ENCODE measurements at regions not wholly inside any gene's neighbourhood (a gene's known extent, or its start where the extent isn't known, plus 50 kb on each side); places are given as distances from the start of the nearest gene placed in this dataset.
A peak's percentile ranks its signal among the peaks of the same experiment; 100 is the strongest.
"Not testable (repeated sequence)": the region's sequence is repeated elsewhere in the genome, so short reads cannot be mapped to it uniquely, and the experiment has no call there.

DNA sequence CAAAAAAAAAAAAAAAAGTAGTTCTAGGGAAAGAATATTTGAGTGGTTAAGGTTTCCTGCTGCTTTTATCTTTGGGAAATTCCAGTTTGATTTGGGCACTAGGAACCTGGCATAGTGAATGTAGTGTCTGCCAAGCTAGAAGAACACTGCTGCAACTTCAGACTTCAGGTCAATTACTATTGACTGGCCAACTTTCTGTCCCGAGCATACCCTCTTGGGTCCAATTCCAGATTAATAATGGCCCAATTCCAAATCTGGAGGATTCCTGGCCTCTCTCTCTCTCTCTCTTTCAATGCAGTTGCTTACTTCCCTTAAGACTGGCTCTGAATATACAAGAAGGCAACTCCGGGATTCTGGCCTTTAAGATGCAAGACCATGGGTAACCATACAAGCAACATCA is 74.9 kb downstream of the ANKEF1 start:
- DNase-seq (no peak), ATAC-seq (no peak)
- intact Hi-C loops (cut with DNase I, micrococcal nuclease), result no loop called here
- Mint-ChIP-seq H3K27ac (no peak overlapping the region), H3K4me1 (peaks cover 1% of the 10 kb centered on the region), H3K36me3 (ENCODE audit: low read depth) (no peaks in the 10 kb centered on the region), H3K27me3 (no peaks in the 10 kb centered on the region), H3K9me3 (ENCODE audit: low read depth) (no peaks in the 10 kb centered on the region), H3K4me3 (no peak overlapping the region)
- POLR2A ChIA-PET, result no interaction called here
- CTCF ChIA-PET, result no interaction called here

DNA sequence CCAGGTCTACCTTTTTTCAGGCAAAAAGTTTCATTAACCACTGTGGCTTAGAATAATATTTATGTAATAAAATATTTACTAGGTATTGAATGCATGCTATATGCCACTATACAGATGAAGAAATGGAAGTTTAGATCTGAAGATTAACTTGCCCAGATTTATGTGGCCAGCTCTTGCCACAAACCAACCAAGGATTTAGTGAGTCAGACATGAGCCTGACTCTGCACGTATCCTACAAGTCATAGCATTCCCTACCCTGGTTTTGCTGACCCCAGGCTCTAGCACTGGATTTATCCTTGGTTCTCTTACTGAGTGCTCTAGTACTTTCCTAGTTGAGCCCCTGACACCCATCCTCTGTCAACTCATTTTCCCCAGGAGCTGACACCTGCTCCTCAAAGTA is 75.4 kb downstream of the ANKEF1 start:
- CTCF ChIA-PET, result no interaction called here
- Mint-ChIP-seq H3K27me3 (no peaks in the 10 kb centered on the region), H3K36me3 (ENCODE audit: low read depth) (no peaks in the 10 kb centered on the region), H3K4me3 (no peak overlapping the region), H3K9me3 (ENCODE audit: low read depth) (no peaks in the 10 kb centered on the region), H3K4me1 (peaks cover 6% of the 10 kb centered on the region), H3K27ac (no peak overlapping the region)
- POLR2A ChIA-PET, result no interaction called here
- DNase-seq (no peak), ATAC-seq (no peak)
- intact Hi-C loops (cut with DNase I, micrococcal nuclease), result no loop called here

DNA sequence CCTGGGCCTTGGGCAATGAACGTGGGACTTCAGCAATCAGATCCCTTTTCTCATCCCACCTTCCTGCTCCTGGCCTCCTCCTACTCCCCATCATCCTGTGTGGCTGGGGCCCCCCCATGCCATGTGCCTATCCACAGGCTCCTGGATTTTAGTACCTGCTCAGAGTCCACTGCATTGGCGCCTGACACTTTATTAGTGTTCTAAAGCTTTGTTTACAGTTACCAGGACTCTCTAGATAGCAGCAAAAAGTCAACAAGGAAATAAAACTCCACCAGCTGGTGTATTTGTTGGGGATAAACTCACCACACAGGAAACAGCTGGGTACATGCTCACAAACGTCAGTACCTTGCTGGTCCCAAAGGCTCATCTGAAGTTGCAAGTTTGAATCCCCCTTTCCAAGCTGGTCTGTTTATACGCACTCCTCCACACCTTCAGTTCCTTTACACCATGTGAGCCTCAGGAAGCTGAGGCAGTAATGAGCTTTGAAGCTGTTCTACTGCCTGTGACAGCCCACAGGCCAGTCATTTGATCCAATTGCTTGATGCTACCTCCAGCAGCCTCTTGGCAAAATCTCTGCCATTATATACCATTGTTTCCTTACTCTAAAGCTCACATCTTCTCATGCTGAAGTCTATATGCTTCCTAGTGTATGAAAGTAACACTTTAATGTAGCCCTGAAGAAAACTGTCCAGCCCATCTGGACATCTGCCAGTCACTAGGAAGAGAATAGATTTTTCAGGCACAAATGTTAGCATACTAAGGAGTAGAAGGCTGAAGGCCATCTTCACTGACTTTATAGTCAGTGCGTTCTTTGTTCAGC is 76.6 kb downstream of the ANKEF1 start:
- ChIA-PET POLR2A (no interaction called here), CTCF (interaction anchor here (0.5 to 1.2 kb wide), 4 partner anchors 19 to 1095 kb away, joined by 3 read pairs; no protein-coding TSS in a partner anchor)
- H3K27ac Mint-ChIP-seq, result no peak overlapping the region
- peaks cover 12% of the 10 kb centered on the region for H3K4me1 Mint-ChIP-seq
- intact Hi-C loops (cut with DNase I, micrococcal nuclease), result no loop called here
- H3K36me3 Mint-ChIP-seq (ENCODE audit: low read depth), result no peaks in the 10 kb centered on the region
- ATAC-seq (no peak), DNase-seq (no peak)
- H3K9me3 Mint-ChIP-seq (ENCODE audit: low read depth), result no peaks in the 10 kb centered on the region
- no peaks in the 10 kb centered on the region for H3K27me3 Mint-ChIP-seq
- no peak overlapping the region for H3K4me3 Mint-ChIP-seq

DNA sequence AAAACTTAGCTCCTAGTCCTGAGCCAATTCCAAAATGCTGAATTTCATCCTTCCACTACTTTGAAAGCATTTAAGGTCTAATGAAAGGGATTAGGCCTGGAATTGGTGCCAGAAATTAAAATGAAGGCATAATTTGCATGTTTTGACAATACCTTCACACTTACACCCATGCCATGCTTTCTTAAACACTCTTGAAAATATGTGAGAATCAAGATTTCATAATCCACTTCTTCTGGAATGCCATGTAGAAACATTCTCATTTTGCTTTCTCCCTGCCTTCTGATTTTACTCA is 77.1 kb downstream of the ANKEF1 start:
- ChIA-PET CTCF (interaction anchor here (0.5 to 1.2 kb wide), 4 partner anchors 20 to 1095 kb away, joined by 3 read pairs; no protein-coding TSS in a partner anchor), POLR2A (no interaction called here)
- intact Hi-C loops (cut with DNase I, micrococcal nuclease), result no loop called here
- H3K4me1 Mint-ChIP-seq, result peaks cover 12% of the 10 kb centered on the region
- no peaks in the 10 kb centered on the region for H3K27me3 Mint-ChIP-seq
- no peak for ATAC-seq
- no peak for DNase-seq
- no peak overlapping the region for H3K27ac Mint-ChIP-seq
- no peak overlapping the region for H3K4me3 Mint-ChIP-seq
- no peaks in the 10 kb centered on the region for H3K9me3 Mint-ChIP-seq (ENCODE audit: low read depth)
- no peaks in the 10 kb centered on the region for H3K36me3 Mint-ChIP-seq (ENCODE audit: low read depth)

- Mint-ChIP-seq H3K27me3 (no peaks in the 10 kb centered on the region), H3K27ac (no peak overlapping the region), H3K36me3 (ENCODE audit: low read depth) (no peaks in the 10 kb centered on the region), H3K4me1 (peaks cover 12% of the 10 kb centered on the region), H3K9me3 (ENCODE audit: low read depth) (no peaks in the 10 kb centered on the region), H3K4me3 (no peak overlapping the region)
- ChIA-PET POLR2A (no interaction called here), CTCF (interaction anchor here (0.7 to 1.1 kb wide), 3 partner anchors 8 to 132 kb away, joined by 3 to 5 read pairs (median 4); no protein-coding TSS in a partner anchor)
- intact Hi-C loops (cut with DNase I, micrococcal nuclease), result no loop called here
- no peak for ATAC-seq
- DNase-seq, result no peak
These were observed 79.0 kb downstream of the ANKEF1 start for GRCh38 chr20:10113746-10114145.

- DNase-seq (no peak), ATAC-seq (no peak)
- H3K9me3 Mint-ChIP-seq (ENCODE audit: low read depth), result no peaks in the 10 kb centered on the region
- CTCF ChIA-PET, result interaction anchor here (1.0 to 1.5 kb wide), 3 partner anchors 9 to 24 kb away, joined by 4 to 5 read pairs (median 4); no protein-coding TSS in a partner anchor
- H3K27me3 Mint-ChIP-seq, result no peaks in the 10 kb centered on the region
- no peaks in the 10 kb centered on the region for H3K36me3 Mint-ChIP-seq (ENCODE audit: low read depth)
- no peak overlapping the region for H3K27ac Mint-ChIP-seq
- intact Hi-C loops (cut with DNase I, micrococcal nuclease), result no loop called here
- no peak overlapping the region for H3K4me3 Mint-ChIP-seq
- POLR2A ChIA-PET, result interaction anchor here (0.8 kb wide), 1 partner anchor 13 kb away, joined by 3 read pairs; no protein-coding TSS in a partner anchor
- peaks cover 12% of the 10 kb centered on the region for H3K4me1 Mint-ChIP-seq
These were observed 79.8 kb downstream of the ANKEF1 start for GRCh38 chr20:10114598-10114997.

DNA sequence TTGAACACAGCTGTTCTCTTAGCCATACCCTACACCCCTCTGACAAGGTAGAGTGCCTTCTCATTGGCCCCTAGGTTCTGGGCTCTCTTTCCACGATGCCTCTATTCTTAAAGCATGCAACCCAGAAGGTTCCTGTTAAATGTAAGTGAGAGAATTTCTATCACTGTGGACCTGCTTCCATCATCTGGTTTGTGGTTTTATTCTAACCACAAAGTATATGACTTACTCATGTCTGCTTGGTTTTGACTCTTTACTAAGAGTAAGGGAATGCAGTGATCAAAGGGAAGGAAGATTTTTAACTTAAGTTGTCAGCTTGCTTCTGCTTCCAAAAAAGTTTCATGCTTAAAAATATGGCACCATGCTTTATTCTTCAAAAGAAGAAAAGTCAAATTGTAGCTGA is 80.2 kb downstream of the ANKEF1 start:
- intact Hi-C loops (cut with DNase I, micrococcal nuclease), result no loop called here
- no peak overlapping the region for H3K27ac Mint-ChIP-seq
- ChIA-PET POLR2A (interaction anchor here (0.8 kb wide), 1 partner anchor 13 kb away, joined by 3 read pairs; no protein-coding TSS in a partner anchor), CTCF (interaction anchor here (1.1 to 1.5 kb wide), 2 partner anchors 15 to 24 kb away, joined by 4 read pairs; no protein-coding TSS in a partner anchor)
- H3K4me1 Mint-ChIP-seq, result peaks cover 12% of the 10 kb centered on the region
- DNase-seq (no peak), ATAC-seq (peak; percentile 68)
- no peaks in the 10 kb centered on the region for H3K9me3 Mint-ChIP-seq (ENCODE audit: low read depth)
- H3K27me3 Mint-ChIP-seq, result no peaks in the 10 kb centered on the region
- H3K36me3 Mint-ChIP-seq (ENCODE audit: low read depth), result no peaks in the 10 kb centered on the region
- no peak overlapping the region for H3K4me3 Mint-ChIP-seq

DNA sequence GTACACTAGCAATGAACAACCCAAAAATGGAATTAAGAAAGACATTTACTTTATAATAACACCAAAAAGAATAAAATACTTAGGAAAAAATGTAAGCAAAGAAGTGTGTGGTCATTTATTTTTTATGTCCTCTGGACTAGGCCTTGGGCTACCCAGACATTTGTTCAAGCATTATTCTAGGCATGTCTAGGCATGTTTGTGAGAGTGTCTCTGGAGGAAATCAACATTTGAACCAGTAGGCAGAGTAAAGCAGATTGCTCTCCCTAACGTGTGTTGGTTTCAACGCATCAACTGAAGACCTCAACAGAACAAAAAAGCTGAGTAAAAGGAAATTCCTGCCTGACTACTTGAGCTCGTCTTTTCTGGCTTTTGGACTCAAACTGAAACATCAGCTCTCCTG is 84.5 kb downstream of the ANKEF1 start:
- H3K36me3 Mint-ChIP-seq (ENCODE audit: low read depth), result no peaks in the 10 kb centered on the region
- H3K27ac Mint-ChIP-seq, result no peak overlapping the region
- no peak for ATAC-seq
- POLR2A ChIA-PET, result no interaction called here
- H3K9me3 Mint-ChIP-seq (ENCODE audit: low read depth), result peaks cover 6% of the 10 kb centered on the region
- peaks cover 12% of the 10 kb centered on the region for H3K4me1 Mint-ChIP-seq
- intact Hi-C loops (cut with DNase I, micrococcal nuclease), result loop anchor here in 1 of 2 experiments (2.0 kb wide), 1 partner anchor 47 kb away; no protein-coding TSS in a partner anchor
- CTCF ChIA-PET, result interaction anchor here (1.4 kb wide), 1 partner anchor 29 kb away, joined by 4 read pairs; no protein-coding TSS in a partner anchor
- no peak overlapping the region for H3K4me3 Mint-ChIP-seq
- peaks cover 5% of the 10 kb centered on the region for H3K27me3 Mint-ChIP-seq
- DNase-seq, result no peak

GRCh38 chr20:10124883-10125282 is 90.1 kb downstream of the ANKEF1 start:
- H3K36me3 Mint-ChIP-seq (ENCODE audit: low read depth); intact Hi-C loops (cut with DNase I, micrococcal nuclease): not testable (repeated sequence)
- peaks cover 10% of the 10 kb centered on the region for H3K27me3 Mint-ChIP-seq

GRCh38 chr20:10125757-10126156 is 91.0 kb downstream of the ANKEF1 start:
- H3K4me1 Mint-ChIP-seq, result no peaks in the 10 kb centered on the region
- H3K4me3 Mint-ChIP-seq, result no peak overlapping the region
- peaks cover 7% of the 10 kb centered on the region for H3K27me3 Mint-ChIP-seq
- DNase-seq (no peak), ATAC-seq (no peak)
- no peak overlapping the region for H3K27ac Mint-ChIP-seq
- peaks cover 3% of the 10 kb centered on the region for H3K36me3 Mint-ChIP-seq (ENCODE audit: low read depth)
- intact Hi-C loops (cut with DNase I, micrococcal nuclease), result no loop called here
- H3K9me3 Mint-ChIP-seq (ENCODE audit: low read depth), result peaks cover 21% of the 10 kb centered on the region
- POLR2A ChIA-PET, result no interaction called here
- CTCF ChIA-PET, result interaction anchor here (1.6 kb wide), 1 partner anchor 14 kb away, joined by 3 read pairs; no protein-coding TSS in a partner anchor

More at GRCh38 chr20:10124883-10125282, 90.1 kb downstream of the ANKEF1 start:
- H3K9me3 Mint-ChIP-seq (ENCODE audit: low read depth), result peaks cover 21% of the 10 kb centered on the region
- H3K4me3 Mint-ChIP-seq, DNase-seq, H3K27ac Mint-ChIP-seq, ATAC-seq, H3K4me1 Mint-ChIP-seq, POLR2A ChIA-PET: not testable (repeated sequence)
- CTCF ChIA-PET, result interaction anchor here (1.6 kb wide), 1 partner anchor 15 kb away, joined by 3 read pairs; no protein-coding TSS in a partner anchor

- ChIA-PET CTCF (interaction anchor here (0.7 to 0.8 kb wide), 2 partner anchors 15 to 120 kb away, joined by 3 to 4 read pairs; no protein-coding TSS in a partner anchor), POLR2A (no interaction called here)
- H3K27ac Mint-ChIP-seq, result no peak overlapping the region
- no peak for DNase-seq
- H3K9me3 Mint-ChIP-seq (ENCODE audit: low read depth), result peaks cover 11% of the 10 kb centered on the region
- H3K4me3 Mint-ChIP-seq, result no peak overlapping the region
- H3K36me3 Mint-ChIP-seq (ENCODE audit: low read depth), result peaks cover 2% of the 10 kb centered on the region
- peaks cover 5% of the 10 kb centered on the region for H3K27me3 Mint-ChIP-seq
- intact Hi-C loops (cut with DNase I, micrococcal nuclease), result no loop called here
- ATAC-seq, result no peak
- no peaks in the 10 kb centered on the region for H3K4me1 Mint-ChIP-seq
These were observed 88.9 kb upstream of the SNAP25 start for GRCh38 chr20:10129749-10130148.

DNA sequence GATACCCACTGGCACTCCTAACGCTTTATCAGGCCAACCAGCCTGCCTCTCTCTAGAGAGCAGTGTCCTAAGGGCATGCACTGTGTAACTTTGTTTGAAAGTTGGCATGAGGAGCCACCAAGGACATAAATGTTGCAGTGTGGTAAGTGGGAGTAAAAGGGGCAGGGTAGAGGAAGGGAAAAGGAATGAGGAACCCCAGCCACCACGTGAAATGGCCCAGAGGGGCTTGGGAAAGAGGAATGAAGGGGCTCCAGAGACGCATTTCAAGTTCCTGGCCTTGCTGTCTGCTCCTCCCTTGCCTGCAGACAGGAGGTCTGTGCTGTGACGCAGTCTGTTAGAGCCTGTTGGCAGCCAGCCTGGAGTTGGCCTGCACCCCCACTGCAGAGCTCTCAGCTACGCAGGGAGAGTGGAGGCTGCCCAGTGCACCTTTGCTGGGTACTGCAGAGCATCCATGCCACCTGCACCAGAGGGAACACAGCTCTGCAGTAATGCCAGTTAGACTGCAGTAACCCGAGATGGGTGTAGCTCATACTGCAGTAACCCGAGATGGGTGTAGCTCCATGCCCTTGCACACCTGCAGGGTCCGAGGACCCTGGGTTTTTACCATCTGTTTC is 86.8 kb upstream of the SNAP25 start:
- ATAC-seq (no peak), DNase-seq (no peak)
- no peak overlapping the region for H3K27ac Mint-ChIP-seq
- ChIA-PET CTCF (no interaction called here), POLR2A (no interaction called here)
- no peaks in the 10 kb centered on the region for H3K4me1 Mint-ChIP-seq
- no peaks in the 10 kb centered on the region for H3K36me3 Mint-ChIP-seq (ENCODE audit: low read depth)
- H3K27me3 Mint-ChIP-seq, result peaks cover 6% of the 10 kb centered on the region
- H3K9me3 Mint-ChIP-seq (ENCODE audit: low read depth), result no peaks in the 10 kb centered on the region
- intact Hi-C loops (cut with DNase I, micrococcal nuclease), result no loop called here
- no peak overlapping the region for H3K4me3 Mint-ChIP-seq
